ENCODE measurements at regions not wholly inside any gene's neighbourhood (a gene's known extent, or its start where the extent isn't known, plus 50 kb on each side); places are given as distances from the start of the nearest gene placed in this dataset.

- TF ChIP-seq, protein P1, sequence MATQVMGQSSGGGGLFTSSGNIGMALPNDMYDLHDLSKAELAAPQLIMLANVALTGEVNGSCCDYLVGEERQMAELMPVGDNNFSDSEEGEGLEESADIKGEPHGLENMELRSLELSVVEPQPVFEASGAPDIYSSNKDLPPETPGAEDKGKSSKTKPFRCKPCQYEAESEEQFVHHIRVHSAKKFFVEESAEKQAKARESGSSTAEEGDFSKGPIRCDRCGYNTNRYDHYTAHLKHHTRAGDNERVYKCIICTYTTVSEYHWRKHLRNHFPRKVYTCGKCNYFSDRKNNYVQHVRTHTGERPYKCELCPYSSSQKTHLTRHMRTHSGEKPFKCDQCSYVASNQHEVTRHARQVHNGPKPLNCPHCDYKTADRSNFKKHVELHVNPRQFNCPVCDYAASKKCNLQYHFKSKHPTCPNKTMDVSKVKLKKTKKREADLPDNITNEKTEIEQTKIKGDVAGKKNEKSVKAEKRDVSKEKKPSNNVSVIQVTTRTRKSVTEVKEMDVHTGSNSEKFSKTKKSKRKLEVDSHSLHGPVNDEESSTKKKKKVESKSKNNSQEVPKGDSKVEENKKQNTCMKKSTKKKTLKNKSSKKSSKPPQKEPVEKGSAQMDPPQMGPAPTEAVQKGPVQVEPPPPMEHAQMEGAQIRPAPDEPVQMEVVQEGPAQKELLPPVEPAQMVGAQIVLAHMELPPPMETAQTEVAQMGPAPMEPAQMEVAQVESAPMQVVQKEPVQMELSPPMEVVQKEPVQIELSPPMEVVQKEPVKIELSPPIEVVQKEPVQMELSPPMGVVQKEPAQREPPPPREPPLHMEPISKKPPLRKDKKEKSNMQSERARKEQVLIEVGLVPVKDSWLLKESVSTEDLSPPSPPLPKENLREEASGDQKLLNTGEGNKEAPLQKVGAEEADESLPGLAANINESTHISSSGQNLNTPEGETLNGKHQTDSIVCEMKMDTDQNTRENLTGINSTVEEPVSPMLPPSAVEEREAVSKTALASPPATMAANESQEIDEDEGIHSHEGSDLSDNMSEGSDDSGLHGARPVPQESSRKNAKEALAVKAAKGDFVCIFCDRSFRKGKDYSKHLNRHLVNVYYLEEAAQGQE (IDR thresholded peaks at IDR 0.05; ENCODE audit: insufficient read depth in 1 of 2, low read depth in 2 of 2, low read length in 1 of 2) = no peak
- TF ChIP-seq, protein P2, sequence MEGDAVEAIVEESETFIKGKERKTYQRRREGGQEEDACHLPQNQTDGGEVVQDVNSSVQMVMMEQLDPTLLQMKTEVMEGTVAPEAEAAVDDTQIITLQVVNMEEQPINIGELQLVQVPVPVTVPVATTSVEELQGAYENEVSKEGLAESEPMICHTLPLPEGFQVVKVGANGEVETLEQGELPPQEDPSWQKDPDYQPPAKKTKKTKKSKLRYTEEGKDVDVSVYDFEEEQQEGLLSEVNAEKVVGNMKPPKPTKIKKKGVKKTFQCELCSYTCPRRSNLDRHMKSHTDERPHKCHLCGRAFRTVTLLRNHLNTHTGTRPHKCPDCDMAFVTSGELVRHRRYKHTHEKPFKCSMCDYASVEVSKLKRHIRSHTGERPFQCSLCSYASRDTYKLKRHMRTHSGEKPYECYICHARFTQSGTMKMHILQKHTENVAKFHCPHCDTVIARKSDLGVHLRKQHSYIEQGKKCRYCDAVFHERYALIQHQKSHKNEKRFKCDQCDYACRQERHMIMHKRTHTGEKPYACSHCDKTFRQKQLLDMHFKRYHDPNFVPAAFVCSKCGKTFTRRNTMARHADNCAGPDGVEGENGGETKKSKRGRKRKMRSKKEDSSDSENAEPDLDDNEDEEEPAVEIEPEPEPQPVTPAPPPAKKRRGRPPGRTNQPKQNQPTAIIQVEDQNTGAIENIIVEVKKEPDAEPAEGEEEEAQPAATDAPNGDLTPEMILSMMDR (IDR thresholded peaks at IDR 0.05) = no peak
- no peak for TF ChIP-seq POLR2AphosphoS5 (IDR thresholded peaks at IDR 0.05; ENCODE audit: low read depth, low read length)
These were observed 518.0 kb upstream of the SLC35B3 start for GRCh38 chr6:8953310-8953709.

All from Panc1 (cell line).